C4-2B (cell line): ENCODE measurements at regions not wholly inside any gene's neighbourhood (a gene's known extent, or its start where the extent isn't known, plus 50 kb on each side); places are given as distances from the start of the nearest gene placed in this dataset.

ENCODE experiments used
- H3K27ac ChIP-seq: fragments of 450-650 bp; 2 replicates; pipeline ENCODE4 v1.5.1; 2017
- CTCF ChIP-seq: fragments of 450-650 bp; conservative IDR thresholded peaks from 2 replicates; pipeline ENCODE4 v1.5.1; 2017; ENCODE audit warnings: mild to moderate bottlenecking
- ZFX ChIP-seq: fragments of 450-650 bp; IDR thresholded peaks from 2 replicates; pipeline ENCODE4 v1.6.1; 2017

DNA sequence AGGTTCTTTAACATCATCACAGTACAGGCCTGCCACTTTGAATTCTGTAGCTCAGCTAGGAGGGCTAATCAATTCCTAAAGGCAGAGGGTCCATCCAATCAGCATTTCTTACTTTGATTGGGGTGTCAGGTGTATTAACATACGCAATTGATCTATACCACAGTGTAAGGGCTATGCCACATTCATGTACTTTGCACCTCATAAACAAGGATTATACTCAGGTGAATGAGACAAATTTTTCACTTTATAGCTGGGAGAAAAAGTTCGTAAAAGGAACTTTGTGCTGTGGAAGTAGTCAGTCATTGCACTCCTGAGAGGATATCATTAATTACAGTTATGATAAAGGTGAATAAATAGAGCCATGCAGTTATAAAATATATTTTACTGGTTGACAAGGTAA lies 119.9 kb upstream of the AHR start:
- H3K27ac ChIP-seq = no peak overlapping the region
- TF ChIP-seq ZFX (no peak), CTCF (no peak)

DNA sequence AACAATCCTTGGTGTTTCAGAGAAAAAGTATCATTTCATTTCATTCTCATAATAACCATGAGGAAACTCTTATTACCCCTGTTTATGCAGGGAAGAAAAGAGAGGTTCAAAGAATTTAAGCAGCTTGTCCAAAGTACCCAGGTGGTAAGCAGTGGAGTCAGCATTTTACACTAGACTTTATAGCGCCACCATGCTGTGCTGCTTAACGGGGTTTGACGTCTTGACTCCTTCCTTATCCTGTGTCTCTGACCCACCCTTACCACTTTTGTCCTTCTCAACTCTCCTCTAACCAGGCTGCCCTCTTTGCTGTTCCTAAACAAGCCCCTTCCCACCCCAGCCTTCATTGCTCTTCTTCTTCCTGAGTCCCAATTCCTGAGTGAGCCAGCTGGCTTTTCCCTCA lies 117.0 kb upstream of the AHR start:
- H3K27ac ChIP-seq = no peak overlapping the region
- TF ChIP-seq ZFX = no peak
- TF ChIP-seq CTCF = 0 out of 2 replicates have a peak, but pooled peaks have one; percentile 3

- H3K27ac ChIP-seq = no peak overlapping the region
- TF ChIP-seq CTCF = no peak
- TF ChIP-seq ZFX = no peak
These were observed 114.7 kb upstream of the AHR start for GRCh38 chr7:17183630-17184328.

DNA sequence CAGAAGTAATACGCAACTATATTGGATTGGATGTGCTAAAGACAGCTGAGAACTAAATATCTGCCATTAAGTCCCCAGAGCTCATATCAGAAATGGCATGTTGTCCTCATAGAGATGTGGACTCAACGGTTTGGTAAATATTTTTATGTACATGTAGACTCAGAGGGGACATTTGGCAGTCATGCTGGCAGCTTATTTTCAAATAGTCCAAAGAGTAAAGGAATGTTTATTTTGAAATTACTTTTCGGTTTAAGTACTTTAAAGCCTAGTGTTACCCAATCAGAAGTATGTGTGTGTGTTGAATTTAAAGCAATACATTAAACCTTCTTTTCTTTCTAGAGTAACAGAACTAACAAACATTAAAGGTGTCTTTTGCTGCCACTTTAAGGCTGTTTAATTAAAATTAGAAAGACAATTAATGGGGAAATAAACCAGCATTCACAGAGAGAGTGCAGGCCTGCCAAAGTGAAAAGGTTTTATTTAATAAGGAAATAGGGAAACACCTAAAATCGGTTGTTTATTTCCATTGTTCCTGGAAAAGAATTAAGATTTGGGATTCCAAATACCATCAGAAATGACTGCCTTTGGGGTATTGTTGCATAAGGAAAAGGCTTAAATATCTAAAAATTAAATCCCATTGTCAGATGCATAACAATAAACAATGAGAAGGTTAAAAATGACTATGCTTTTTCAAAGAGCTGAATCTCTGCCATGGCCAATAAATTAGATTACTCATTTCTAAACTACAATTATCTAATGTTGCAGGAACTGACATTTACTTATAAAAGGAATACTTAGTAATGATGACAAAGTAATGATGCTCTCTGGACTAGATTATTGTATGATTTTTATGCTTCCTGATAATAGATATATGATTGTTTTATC lies 113.4 kb upstream of the AHR start:
- no peak for TF ChIP-seq ZFX
- TF ChIP-seq CTCF = no peak
- no peak overlapping the region for H3K27ac ChIP-seq

GRCh38 chr7:17185690-17186070 lies 112.8 kb upstream of the AHR start:
- TF ChIP-seq CTCF = no peak
- no peak for TF ChIP-seq ZFX
- no peak overlapping the region for H3K27ac ChIP-seq

DNA sequence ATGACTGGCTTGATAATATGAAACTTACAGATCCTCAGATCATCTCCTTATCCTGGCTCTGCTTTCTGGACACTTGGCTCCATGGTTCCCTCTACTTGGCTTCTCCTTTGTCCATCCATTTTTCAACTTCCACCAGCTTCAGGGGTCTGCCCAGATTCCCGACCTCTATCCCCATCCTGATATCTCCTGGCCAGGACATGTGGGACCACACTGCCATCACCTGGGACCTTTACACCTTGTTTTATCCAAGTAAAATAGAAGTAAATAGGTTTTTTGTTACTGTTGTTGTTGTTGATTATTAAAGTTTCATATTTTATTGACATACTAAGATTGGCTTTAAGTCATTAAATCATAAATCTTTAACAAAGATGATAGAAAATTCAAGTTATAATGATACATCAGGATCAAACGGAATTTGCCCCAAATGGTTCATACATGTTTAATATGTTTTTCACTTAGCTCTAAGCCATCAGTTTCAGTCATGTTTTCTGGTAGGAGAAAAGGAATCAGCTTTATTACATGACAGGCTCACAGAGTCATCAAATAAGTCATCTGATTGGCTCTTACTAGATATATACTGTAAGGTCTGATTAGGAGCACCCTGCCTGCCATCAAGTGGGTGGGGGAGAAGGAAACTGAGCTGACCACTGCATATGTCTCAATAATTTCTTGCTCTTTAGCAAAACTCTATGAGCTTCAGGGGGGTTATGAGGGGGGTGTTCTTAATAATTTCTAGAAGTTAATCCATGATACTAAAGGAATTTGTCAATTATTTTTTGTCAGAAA lies 111.5 kb upstream of the AHR start:
- no peak overlapping the region for H3K27ac ChIP-seq
- TF ChIP-seq ZFX = no peak
- TF ChIP-seq CTCF = no peak
